Activated naive CD8-positive, alpha-beta T cell (primary cell): ENCODE measurements at regions not wholly inside any gene's neighbourhood (a gene's known extent, or its start where the extent isn't known, plus 50 kb on each side); places are given as distances from the start of the nearest gene placed in this dataset.
A peak's percentile ranks its signal among the peaks of the same experiment; 100 is the strongest.

ENCODE experiments used
- H3K27ac Mint-ChIP-seq: one replicate; pipeline ENCODE4 v1.8.0; 2021; ENCODE audit warnings: mixed read lengths
- H3K27me3 Mint-ChIP-seq: one replicate; pipeline ENCODE4 v1.8.0; 2021; ENCODE audit warnings: mixed read lengths
- H3K36me3 Mint-ChIP-seq: one replicate; pipeline ENCODE4 v1.8.0; 2021; ENCODE audit warnings: mixed read lengths
- H3K4me1 Mint-ChIP-seq: one replicate; pipeline ENCODE4 v1.8.0; 2021; ENCODE audit warnings: low read depth, mixed read lengths
- H3K4me3 Mint-ChIP-seq: one replicate; pipeline ENCODE4 v1.8.0; 2021; ENCODE audit warnings: mild to moderate bottlenecking, mixed read lengths
- H3K9me3 Mint-ChIP-seq: one replicate; pipeline ENCODE4 v1.8.0; 2021; ENCODE audit warnings: low read depth, mixed read lengths

- Mint-ChIP-seq H3K27me3 (no peaks in the 10 kb centered on the region), H3K27ac (no peak overlapping the region), H3K9me3 (peaks cover 4% of the 10 kb centered on the region), H3K4me3 (no peak overlapping the region), H3K36me3 (peaks cover 3% of the 10 kb centered on the region), H3K4me1 (peaks cover 7% of the 10 kb centered on the region)
These were observed 75.2 kb upstream of the PRDM11 start for GRCh38 chr11:45071232-45071631.

DNA sequence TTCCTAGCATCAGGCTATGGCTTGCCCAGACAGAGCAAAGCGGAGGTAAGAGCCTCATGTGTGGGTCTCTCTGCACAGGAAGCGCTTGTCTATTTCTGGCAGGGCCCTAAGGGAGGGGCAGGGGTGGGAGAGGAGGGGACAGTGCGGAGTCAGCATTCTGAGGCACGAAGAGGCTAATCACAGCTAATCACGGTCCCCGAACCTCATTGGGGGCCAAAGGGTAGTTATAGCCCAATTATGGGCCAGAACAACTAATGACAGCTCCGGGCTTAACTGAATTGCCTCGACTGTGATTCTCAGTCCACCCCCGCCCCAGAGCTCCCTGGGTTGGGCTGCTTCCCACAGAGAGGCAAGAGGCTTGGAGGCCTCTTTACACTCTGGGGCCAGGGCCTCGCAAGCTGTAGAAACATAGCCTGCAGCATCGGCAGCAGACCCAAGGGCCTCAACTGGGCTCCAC lies 72.7 kb upstream of the PRDM11 start:
- Mint-ChIP-seq H3K27me3 (no peaks in the 10 kb centered on the region), H3K9me3 (no peaks in the 10 kb centered on the region), H3K36me3 (no peaks in the 10 kb centered on the region), H3K27ac (no peak overlapping the region), H3K4me1 (peaks cover 11% of the 10 kb centered on the region), H3K4me3 (no peak overlapping the region)

GRCh38 chr11:45075519-45075918 lies 70.9 kb upstream of the PRDM11 start:
- H3K27me3 Mint-ChIP-seq, result no peaks in the 10 kb centered on the region

GRCh38 chr11:45075952-45076351 lies 70.5 kb upstream of the PRDM11 start:
- Mint-ChIP-seq H3K4me1 (peaks cover 34% of the 10 kb centered on the region), H3K9me3 (no peaks in the 10 kb centered on the region), H3K4me3 (no peak overlapping the region), H3K27ac (no peak overlapping the region), H3K27me3 (no peaks in the 10 kb centered on the region), H3K36me3 (no peaks in the 10 kb centered on the region)

More at GRCh38 chr11:45075519-45075918, 70.9 kb upstream of the PRDM11 start:
- no peaks in the 10 kb centered on the region for H3K36me3 Mint-ChIP-seq
- H3K4me1 Mint-ChIP-seq, result peaks cover 29% of the 10 kb centered on the region
- H3K9me3 Mint-ChIP-seq, result no peaks in the 10 kb centered on the region
- no peak overlapping the region for H3K4me3 Mint-ChIP-seq
- no peak overlapping the region for H3K27ac Mint-ChIP-seq

- Mint-ChIP-seq H3K27me3 (no peaks in the 10 kb centered on the region), H3K4me3 (no peak overlapping the region), H3K9me3 (no peaks in the 10 kb centered on the region), H3K36me3 (no peaks in the 10 kb centered on the region), H3K4me1 (peaks cover 39% of the 10 kb centered on the region), H3K27ac (no peak overlapping the region)
These were observed 69.7 kb upstream of the PRDM11 start for GRCh38 chr11:45076761-45077160.

GRCh38 chr11:45078236-45079074 lies 68.0 kb upstream of the PRDM11 start:
- no peak overlapping the region for H3K4me3 Mint-ChIP-seq
- H3K27me3 Mint-ChIP-seq, result no peaks in the 10 kb centered on the region
- H3K4me1 Mint-ChIP-seq, result peaks cover 45% of the 10 kb centered on the region
- H3K9me3 Mint-ChIP-seq, result no peaks in the 10 kb centered on the region
- peaks cover 3% of the 10 kb centered on the region for H3K36me3 Mint-ChIP-seq
- H3K27ac Mint-ChIP-seq, result peak overlapping the region; percentile 82

GRCh38 chr11:45079075-45079444 lies 67.4 kb upstream of the PRDM11 start:
- Mint-ChIP-seq H3K4me1 (peaks cover 50% of the 10 kb centered on the region), H3K9me3 (no peaks in the 10 kb centered on the region), H3K4me3 (no peak overlapping the region)

DNA sequence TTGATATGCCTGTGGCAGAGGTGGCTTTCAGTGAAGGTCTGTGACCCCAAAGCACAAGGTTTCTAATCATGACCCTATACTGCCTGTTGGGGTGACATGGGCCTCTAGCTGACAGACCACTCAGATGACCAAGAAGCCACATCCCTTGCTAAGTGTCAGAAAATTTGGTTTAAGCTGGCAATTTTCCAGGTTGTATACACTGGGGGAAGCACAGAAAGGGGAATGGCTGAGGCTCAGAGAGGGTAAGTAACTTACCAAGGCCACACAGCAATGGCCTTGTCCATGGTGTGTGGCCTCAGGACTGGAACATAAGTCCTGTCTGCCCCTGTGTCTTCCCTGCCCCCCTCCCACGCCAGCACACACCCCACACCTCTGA lies 66.9 kb upstream of the PRDM11 start:
- Mint-ChIP-seq H3K27ac (peak overlapping the region; percentile 90), H3K4me1 (peaks cover 51% of the 10 kb centered on the region), H3K36me3 (peaks cover 5% of the 10 kb centered on the region), H3K9me3 (no peaks in the 10 kb centered on the region), H3K4me3 (no peak overlapping the region), H3K27me3 (no peaks in the 10 kb centered on the region)

More at GRCh38 chr11:45079075-45079444, 67.4 kb upstream of the PRDM11 start:
- Mint-ChIP-seq H3K36me3 (peaks cover 5% of the 10 kb centered on the region), H3K27me3 (no peaks in the 10 kb centered on the region), H3K27ac (peak overlapping the region; percentile 82)

DNA sequence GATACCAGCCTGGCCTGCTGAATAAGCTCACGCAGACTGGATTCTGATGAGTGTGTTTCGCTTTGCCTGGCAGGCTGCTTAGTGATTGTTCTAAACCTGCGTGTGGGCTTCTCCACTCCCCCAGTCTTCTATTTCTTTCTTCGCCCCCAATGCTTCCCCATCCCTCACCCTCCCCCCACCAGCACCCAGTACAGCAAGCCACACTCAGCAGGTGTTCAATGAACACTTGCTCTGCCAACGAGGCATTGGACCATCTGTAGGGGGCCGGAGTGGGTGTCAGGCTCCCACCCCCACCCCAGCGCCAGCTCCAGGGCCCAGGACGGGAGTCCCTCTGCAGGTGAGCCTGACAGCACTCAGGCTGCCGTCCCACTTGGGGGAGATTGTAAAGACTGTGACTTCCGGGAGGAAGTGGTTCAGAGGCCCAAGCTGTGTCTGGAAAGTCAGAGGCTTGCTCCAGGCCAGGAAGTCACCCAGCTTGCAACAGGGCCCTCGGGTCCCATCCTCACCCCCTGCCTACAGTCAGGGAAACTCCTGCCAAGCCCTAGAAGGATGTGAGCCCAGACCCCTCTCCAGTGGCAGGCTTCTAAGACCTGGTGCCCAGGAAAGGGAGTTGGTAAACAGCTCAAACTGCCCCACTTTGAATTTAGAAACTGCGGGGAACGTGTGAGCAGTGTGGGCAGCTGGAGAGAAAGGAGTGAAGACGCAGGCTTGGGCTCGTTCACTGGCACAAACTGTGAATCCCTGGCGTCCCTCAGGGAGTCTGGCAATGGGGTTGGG lies 66.3 kb upstream of the PRDM11 start:
- peak overlapping the region; percentile 48 for H3K4me3 Mint-ChIP-seq
- peaks cover 5% of the 10 kb centered on the region for H3K36me3 Mint-ChIP-seq
- peaks cover 51% of the 10 kb centered on the region for H3K4me1 Mint-ChIP-seq
- H3K9me3 Mint-ChIP-seq, result no peaks in the 10 kb centered on the region
- H3K27me3 Mint-ChIP-seq, result no peaks in the 10 kb centered on the region
- H3K27ac Mint-ChIP-seq, result peak overlapping the region; percentile 90

GRCh38 chr11:45082744-45083543 lies 63.5 kb upstream of the PRDM11 start:
- peak overlapping the region; percentile 5 for H3K27ac Mint-ChIP-seq
- no peaks in the 10 kb centered on the region for H3K27me3 Mint-ChIP-seq
- peak overlapping the region; percentile 4 for H3K4me3 Mint-ChIP-seq

DNA sequence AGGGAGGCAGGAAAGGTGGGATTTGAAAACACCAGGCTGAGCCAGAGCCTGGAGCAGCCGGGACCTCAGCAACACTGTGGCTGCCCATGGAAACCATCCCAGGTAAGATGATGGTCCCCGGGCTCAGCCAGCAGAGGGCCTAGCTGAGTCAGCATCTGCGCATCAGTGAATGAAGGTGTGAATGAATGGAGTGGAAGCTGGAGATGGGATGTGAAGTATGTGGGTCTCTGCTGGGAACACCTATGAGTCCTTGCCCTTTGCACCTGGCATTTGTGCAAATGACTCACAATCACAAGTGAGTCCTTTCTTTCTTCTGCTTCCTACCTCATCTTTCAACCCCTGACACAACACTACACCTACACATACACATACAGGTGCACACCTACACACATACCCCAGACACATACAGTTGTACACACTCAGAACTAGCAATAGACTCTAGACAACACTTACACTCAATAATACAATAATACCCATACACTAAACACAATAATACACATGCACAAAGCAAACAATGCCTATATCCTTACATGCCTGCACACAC lies 62.8 kb upstream of the PRDM11 start:
- Mint-ChIP-seq H3K4me1 (peaks cover 49% of the 10 kb centered on the region), H3K36me3 (peaks cover 5% of the 10 kb centered on the region), H3K27ac (peak overlapping the region; percentile 22), H3K4me3 (no peak overlapping the region), H3K27me3 (no peaks in the 10 kb centered on the region), H3K9me3 (no peaks in the 10 kb centered on the region)

More at GRCh38 chr11:45082744-45083543, 63.5 kb upstream of the PRDM11 start:
- Mint-ChIP-seq H3K36me3 (peaks cover 5% of the 10 kb centered on the region), H3K9me3 (no peaks in the 10 kb centered on the region), H3K4me1 (peaks cover 51% of the 10 kb centered on the region)

GRCh38 chr11:45085646-45086501 lies 60.6 kb upstream of the PRDM11 start:
- Mint-ChIP-seq H3K27me3 (no peaks in the 10 kb centered on the region), H3K9me3 (no peaks in the 10 kb centered on the region), H3K4me1 (peaks cover 26% of the 10 kb centered on the region), H3K36me3 (peaks cover 5% of the 10 kb centered on the region), H3K27ac (no peak overlapping the region), H3K4me3 (no peak overlapping the region)

DNA sequence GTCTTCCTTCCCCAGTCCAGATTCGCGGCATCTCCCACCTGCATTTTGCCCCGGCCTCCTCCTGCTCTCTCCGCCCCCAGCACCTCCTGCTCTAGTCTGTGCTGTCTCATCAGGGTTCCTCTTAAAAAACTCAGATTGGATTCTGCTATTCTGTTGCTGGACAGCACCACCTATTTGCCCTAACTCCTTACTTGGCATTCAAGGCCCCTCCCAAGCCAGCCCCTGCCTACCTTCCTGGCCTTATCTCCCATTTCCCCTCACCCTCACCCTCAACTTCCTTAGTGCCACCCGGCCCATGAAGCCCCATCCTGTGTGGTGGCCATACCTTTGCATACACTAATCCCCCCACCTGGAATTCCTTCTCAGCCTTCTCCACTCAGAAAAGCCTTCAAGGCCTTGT lies 59.9 kb upstream of the PRDM11 start:
- Mint-ChIP-seq H3K27me3 (no peaks in the 10 kb centered on the region), H3K4me1 (peaks cover 24% of the 10 kb centered on the region), H3K4me3 (no peak overlapping the region), H3K27ac (no peak overlapping the region), H3K36me3 (peaks cover 5% of the 10 kb centered on the region), H3K9me3 (no peaks in the 10 kb centered on the region)
